Stomach (tissue), 8 donors: ENCODE measurements at regions not wholly inside any gene's neighbourhood (a gene's known extent, or its start where the extent isn't known, plus 50 kb on each side); places are given as distances from the start of the nearest gene placed in this dataset.

Experiments used
- DNase-seq, 2 donors: peaks; one replicate each; pipeline versions ENCODE4 v3.0.0 to v3.0.0-alpha.2; 2013 to 2019
- H3K27ac ChIP-seq, 5 donors: fragments of 200-600 bp in 4 of 5; sonication (generic) in 4 of 5; one replicate each; pipeline ENCODE4 v1.5.1; 2013 to 2019; ENCODE audit warnings: mild to moderate bottlenecking in 1 of 5, moderate library complexity in 1 of 5
- H3K27me3 ChIP-seq, 3 donors: fragments of 200-600 bp; sonication (generic); one replicate each; pipeline ENCODE4 v1.5.1; 2017 to 2019; ENCODE audit warnings: mixed run types in 1 of 3
- H3K36me3 ChIP-seq, 4 donors: fragments of 200-600 bp; sonication (generic); 1 replicate in 3 of 4; 2 replicates in 1 of 4; pipeline ENCODE4 v1.5.1; 2016 to 2019
- H3K4me1 ChIP-seq, 4 donors: fragments of 200-600 bp; sonication (generic); one replicate each; pipeline ENCODE4 v1.5.1; 2016 to 2019
- H3K4me3 ChIP-seq, 4 donors: fragments of 200-600 bp; sonication (generic) in 3 of 4; one replicate each; pipeline ENCODE4 v1.5.1; 2016 to 2019; ENCODE audit warnings: mild to moderate bottlenecking in 1 of 4
- H3K9me3 ChIP-seq, 4 donors: fragments of 200-600 bp; sonication (generic); one replicate each; pipeline ENCODE4 v1.5.1; 2016 to 2019
- CTCF ChIP-seq, 7 experiments: fragments of 450-650 bp in 4 of 7; fragments of 200-600 bp in 3 of 7; sonication (generic) in 3 of 7; IDR thresholded peaks; one replicate each; pipeline ENCODE4 v1.5.1; 2016 to 2019; ENCODE audit warnings: antibody characterized with exemption in 7 of 7, control low read depth in 2 of 7, mild to moderate bottlenecking in 1 of 7
- EP300 ChIP-seq: sonication (generic); formaldehyde crosslinking; IDR thresholded peaks from one replicate; pipeline ENCODE4 v1.6.1; 2017; ENCODE audit warnings: antibody characterized with exemption
- POLR2A ChIP-seq, 4 donors: fragments of 450-650 bp; IDR thresholded peaks; one replicate each; pipeline ENCODE4 v1.6.1; 2016; ENCODE audit warnings: antibody characterized with exemption in 4 of 4, control low read depth in 2 of 4, mild to moderate bottlenecking in 1 of 4, moderate library complexity in 1 of 4
- POLR2AphosphoS5 ChIP-seq, 3 donors: sonication (generic); formaldehyde crosslinking; IDR thresholded peaks; one replicate each; pipeline ENCODE4 v1.6.1; 2016; ENCODE audit warnings: antibody characterized with exemption in 3 of 3
- WGBS, 5 donors: extraction: QIAGEN DNeasy Blood & Tissue Kit in 3 of 5; methylation state at CpG; one replicate each; pipeline versions ENCODE4 v1.1.5 to v1.1.7; 2013 to 2018; 5-methylcytosine and 5-hydroxymethylcytosine counted together
- intact Hi-C: fragments of 100-400 bp; cut with DNase I; formaldehyde crosslinking; loops from one replicate; pipeline ENCODE4 v1.15.1; 2023; ENCODE audit warnings: low total_unique reads
- donor health status: healthy with polysubstance abuse.
- donor health status: Bipolar disorder and iron deficiency.
- donor health status: healthy.

- Histone ChIP-seq H3K27me3 (no peaks in the 10 kb centered on the region), H3K27ac (no peak overlapping the region), H3K4me1 (no peaks in the 10 kb centered on the region), H3K4me3 (no peak overlapping the region), H3K36me3 (no peaks in the 10 kb centered on the region), H3K9me3 (no peaks in the 10 kb centered on the region)
- WGBS, 5 donors = 67 to 91% (median 79%) methylated on average over 4 of the region's 4 CpGs
- intact Hi-C loops = no loop called here
- TF ChIP-seq POLR2A (IDR thresholded peaks at IDR 0.05) (no peak), CTCF (IDR thresholded peaks at IDR 0.05) (no peak), EP300 (no peak), POLR2AphosphoS5 (IDR thresholded peaks at IDR 0.05) (no peak)
- DNase-seq = no peak
Observed at GRCh38 chr5:125286271-125286670, 539.8 kb upstream of the ZNF608 start.

GRCh38 chr5:125289606-125290005 is 543.2 kb upstream of the ZNF608 start:
- Histone ChIP-seq H3K36me3 (no peaks in the 10 kb centered on the region), H3K9me3 (no peaks in the 10 kb centered on the region), H3K27ac (no peak overlapping the region), H3K4me1 (no peaks in the 10 kb centered on the region), H3K4me3 (no peak overlapping the region), H3K27me3 (no peaks in the 10 kb centered on the region)
- no peak for TF ChIP-seq POLR2A (IDR thresholded peaks at IDR 0.05)
- DNase-seq = no peak
- intact Hi-C loops = no loop called here

- intact Hi-C loops = no loop called here
- no peaks in the 10 kb centered on the region for H3K4me1 ChIP-seq
- H3K36me3 ChIP-seq = no peaks in the 10 kb centered on the region
- TF ChIP-seq POLR2A (IDR thresholded peaks at IDR 0.05) = no peak
- TF ChIP-seq POLR2AphosphoS5 (IDR thresholded peaks at IDR 0.05) = no peak
- no peak for TF ChIP-seq EP300
- no peak for TF ChIP-seq CTCF (IDR thresholded peaks at IDR 0.05)
- no peaks in the 10 kb centered on the region for H3K9me3 ChIP-seq
- no peak for DNase-seq
- H3K27ac ChIP-seq = no peak overlapping the region
- WGBS, 5 donors = 84 to 91% (median 86%) methylated on average over 5 of the region's 5 CpGs
- H3K4me3 ChIP-seq = no peak overlapping the region
- no peaks in the 10 kb centered on the region for H3K27me3 ChIP-seq
Observed at GRCh38 chr5:125290935-125291334, 544.5 kb upstream of the ZNF608 start.

- Histone ChIP-seq H3K27ac (no peak overlapping the region), H3K4me1 (no peaks in the 10 kb centered on the region), H3K9me3 (no peaks in the 10 kb centered on the region), H3K36me3 (no peaks in the 10 kb centered on the region), H3K4me3 (no peak overlapping the region), H3K27me3 (no peaks in the 10 kb centered on the region)
- 78 to 87% (median 81%) methylated on average over 4 of the region's 4 CpGs for whole genome bisulfite sequencing, 5 donors
- no peak for TF ChIP-seq POLR2AphosphoS5 (IDR thresholded peaks at IDR 0.05)
- TF ChIP-seq POLR2A (IDR thresholded peaks at IDR 0.05) = no peak
- TF ChIP-seq CTCF (IDR thresholded peaks at IDR 0.05) = no peak
- intact Hi-C loops = no loop called here
- no peak for DNase-seq
Observed at GRCh38 chr5:125291447-125291846, 545.0 kb upstream of the ZNF608 start.

GRCh38 chr5:125293223-125293622 is 546.8 kb upstream of the ZNF608 start:
- H3K36me3 ChIP-seq = no peaks in the 10 kb centered on the region
- TF ChIP-seq EP300 (no peak), CTCF (IDR thresholded peaks at IDR 0.05) (no peak), POLR2AphosphoS5 (IDR thresholded peaks at IDR 0.05) (no peak), POLR2A (IDR thresholded peaks at IDR 0.05) (no peak)
- H3K27me3 ChIP-seq = no peaks in the 10 kb centered on the region
- H3K9me3 ChIP-seq = no peaks in the 10 kb centered on the region
- H3K27ac ChIP-seq = no peak overlapping the region
- no peak for DNase-seq
- peaks cover 0 to 4% (median 0%) of the 10 kb centered on the region in 4 donors for H3K4me1 ChIP-seq
- WGBS, 5 donors = 76 to 94% (median 82%) methylated on average over 1 of the region's 1 CpG
- intact Hi-C loops = no loop called here
- H3K4me3 ChIP-seq = no peak overlapping the region
